GM18868 (cell line): ENCODE measurements at regions not wholly inside any gene's neighbourhood (a gene's known extent, or its start where the extent isn't known, plus 50 kb on each side); places are given as distances from the start of the nearest gene placed in this dataset.
A peak's percentile ranks its signal among the peaks of the same experiment; 100 is the strongest.

Experiments
- ATAC-seq: cut with Tn5 transposase; IDR thresholded peaks from one replicate; pipeline ENCODE4 v1.9.1; 2021; ENCODE audit warnings: mild to moderate bottlenecking, moderate library complexity; ENCODE audit not compliant: unreplicated experiment

DNA sequence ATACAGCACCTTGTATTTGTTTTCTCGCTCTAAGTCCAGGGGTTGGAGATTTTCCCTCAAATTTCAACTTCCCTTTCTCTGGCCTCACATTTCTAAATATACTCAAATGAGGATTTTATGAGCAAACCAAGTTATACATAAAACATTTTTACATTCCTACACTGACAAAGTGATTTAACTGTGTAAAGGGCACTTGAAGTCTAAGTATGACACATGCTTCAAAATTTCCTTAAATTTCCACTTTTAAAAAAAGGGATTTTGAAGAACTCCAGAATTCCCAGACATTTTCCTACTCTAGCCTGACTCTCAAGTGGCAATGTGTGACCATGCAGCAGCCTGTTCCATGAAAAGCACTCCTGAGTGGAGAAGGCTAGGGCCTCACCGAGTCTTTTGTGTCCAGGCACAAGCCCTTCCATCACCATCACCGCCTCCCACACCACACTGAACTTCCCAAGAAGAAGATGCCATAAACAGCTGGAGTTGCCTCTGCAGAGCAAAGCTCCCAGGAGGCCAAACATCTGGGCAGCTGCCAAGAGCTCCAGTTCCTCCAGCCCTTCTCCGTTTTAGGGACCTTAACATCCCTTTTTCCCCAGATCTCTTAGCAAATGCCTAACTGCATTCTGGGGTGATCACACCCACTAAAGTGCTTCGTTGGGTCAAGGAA, 68.9 kb downstream of the NCR2 start:
- ATAC-seq, result no peak

DNA sequence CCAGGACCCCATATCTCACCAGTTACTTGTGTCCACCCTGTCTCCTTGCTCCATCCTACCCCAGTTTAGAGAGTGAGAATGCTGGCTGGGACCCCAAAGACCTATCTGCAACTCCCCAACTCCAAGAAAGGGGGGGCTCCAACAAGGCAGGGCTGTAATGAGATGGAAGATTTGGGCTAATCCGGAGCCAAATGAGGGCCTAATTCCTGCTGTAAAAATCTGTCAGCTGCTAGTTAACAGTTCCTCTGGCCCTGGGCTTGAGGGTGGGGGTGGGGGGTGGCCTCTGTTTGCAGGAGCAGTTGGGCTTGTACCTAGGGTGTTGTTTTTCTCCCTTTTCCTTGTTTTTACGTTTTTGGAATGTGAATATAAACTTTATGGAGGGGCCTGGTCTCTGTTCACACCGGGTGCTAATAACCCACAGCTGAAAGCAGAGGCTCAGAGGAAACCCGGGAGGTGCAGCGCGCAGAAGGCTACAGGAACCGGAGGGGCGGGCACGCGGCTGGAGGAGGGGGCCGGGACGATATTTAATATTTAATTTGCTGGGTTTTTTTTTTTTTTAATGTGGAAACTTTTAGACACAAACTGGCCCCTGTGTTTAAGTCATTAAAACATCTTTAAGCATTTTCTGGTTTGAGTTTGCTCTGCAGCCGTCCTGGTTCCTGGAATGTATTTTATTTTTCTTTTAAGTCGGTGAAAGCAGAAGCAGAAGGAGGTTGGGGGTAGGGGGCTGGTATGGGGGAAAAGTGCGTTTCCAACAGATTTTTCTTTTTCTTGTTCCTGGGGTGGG, 70.7 kb downstream of the NCR2 start:
- no peak for ATAC-seq

DNA sequence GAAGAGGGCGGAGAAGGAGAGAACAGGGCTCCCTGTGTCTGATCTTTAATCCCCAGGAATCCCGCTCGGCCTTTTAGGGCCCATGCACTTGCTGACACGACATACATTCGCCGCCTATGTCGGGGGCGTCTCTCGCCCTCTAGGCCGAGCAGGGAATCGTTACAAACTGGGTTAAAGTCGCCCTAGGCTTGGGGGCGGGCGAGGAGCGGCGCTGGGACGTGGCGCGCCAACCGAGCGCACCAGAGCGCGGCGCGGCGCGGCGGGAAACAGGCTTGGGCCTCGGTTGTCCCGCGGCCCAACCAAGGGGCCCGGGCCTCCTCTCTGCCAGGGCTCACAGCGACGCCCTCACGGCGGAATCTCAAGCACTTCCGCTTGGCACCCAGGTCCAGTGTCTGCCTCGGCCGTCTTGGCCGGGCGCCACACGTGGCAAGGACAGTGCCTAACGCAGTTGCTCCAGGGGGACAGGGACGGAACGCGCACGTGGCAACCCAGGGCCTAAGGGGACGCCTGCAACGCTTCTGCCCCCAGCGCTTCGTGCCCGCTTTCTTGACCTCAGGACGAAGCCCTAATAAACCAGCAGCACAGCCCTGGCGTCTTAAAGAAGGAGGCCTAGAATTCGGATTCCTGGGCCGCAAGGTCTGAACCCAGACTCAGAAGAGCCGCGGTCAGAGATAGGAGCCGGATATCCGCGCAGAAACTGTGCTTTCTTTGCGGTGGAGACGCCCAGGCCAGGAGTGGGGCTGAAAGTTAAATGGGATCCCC, 71.5 kb downstream of the NCR2 start:
- no peak for ATAC-seq

DNA sequence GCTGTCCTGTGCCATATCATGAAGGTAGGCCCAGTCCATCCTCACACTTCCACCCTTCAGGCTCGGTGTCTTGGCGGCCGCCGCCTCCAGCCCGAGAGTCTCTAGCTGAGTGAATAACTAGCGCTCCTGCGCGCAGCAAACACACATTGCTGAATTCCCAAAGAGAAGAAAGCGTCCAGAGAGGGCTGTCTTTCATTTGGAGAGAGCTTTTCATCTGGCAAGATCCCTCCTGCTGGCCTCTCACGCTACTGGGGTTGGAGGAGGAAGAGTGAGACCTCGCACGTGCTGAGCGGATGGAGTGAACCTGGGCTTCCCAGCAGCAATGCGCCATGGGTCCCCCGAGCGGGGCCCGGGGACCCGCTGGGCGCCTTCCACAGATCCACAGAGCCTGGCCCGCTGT, 73.2 kb downstream of the NCR2 start:
- no peak for ATAC-seq

DNA sequence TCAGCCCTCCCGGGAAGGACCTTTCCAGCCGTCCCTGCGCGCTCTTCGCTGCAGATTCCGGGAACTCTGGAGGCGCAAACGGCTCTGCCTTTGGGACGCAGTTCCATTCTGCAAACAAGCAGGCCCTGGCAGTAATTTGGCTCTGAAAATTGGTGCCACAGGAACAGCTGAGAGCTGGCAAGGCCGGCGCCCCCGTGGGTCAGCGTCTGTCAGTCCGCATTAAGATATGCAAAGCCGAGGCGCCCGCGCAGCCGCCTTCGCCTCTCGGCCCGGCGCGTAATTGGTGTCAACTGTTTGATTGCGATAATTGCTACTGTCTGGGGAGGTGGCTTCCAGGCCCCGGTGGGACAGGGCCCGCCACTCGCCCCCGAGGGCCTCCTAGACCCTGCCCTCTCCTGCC, 73.6 kb downstream of the NCR2 start:
- no peak for ATAC-seq

DNA sequence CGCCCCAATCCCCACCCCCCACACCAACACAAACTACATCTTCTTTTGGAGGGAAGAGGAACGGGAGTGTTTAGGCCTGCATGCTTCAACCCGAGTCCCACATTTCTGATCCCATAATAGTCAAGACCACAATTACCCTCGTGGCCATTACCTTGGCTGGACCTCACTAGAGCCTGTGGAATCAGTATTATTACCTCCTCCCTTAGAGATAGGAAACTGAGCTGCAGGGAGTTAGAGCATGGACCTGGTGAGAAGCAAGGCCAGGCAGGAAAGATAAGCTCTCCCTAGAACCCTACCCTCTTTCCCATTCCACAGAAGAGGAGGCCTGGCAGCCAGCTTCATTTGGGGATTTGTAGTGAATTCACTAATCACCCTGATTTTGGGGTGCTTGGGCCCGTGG, 74.1 kb downstream of the NCR2 start:
- ATAC-seq, result no peak

DNA sequence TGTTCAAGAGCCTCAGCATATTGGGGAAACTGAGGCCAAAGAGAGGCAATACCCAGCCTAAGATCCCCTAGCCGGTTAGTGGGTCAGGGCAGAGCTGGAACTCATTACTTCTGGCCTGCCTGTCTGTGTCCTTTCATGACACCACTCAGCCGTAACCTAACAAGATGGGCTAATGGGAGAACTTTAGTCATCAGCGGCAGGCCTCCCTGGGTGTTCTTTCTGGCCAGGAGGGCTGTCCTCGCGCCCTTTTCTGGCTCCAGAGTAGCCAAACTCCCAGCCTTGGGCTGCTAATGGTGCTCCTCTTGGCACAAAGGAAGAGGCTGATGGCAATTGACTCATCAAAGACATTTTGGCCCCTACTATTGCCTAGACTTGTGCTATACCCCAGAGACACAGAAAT, 76.6 kb downstream of the NCR2 start:
- no peak for ATAC-seq

DNA sequence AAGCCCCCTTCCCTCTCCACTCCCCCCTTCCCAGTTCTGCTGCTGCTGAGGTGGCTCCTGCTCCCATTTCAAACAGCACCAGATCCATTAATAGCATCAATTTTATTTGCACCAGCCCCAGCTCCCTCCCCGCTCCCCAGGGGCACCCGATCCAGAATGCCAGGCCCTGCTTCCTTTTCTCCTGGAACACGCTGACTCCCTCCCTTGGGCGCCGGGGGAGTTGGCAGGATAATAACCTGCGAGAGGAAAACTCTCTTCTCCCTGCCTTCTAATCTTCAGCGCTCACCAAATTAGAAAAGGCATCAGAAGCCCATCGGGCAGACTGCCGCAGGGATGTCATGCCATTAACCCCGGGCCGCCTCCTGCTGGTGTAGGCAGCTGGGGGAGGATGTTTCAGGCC, 77.8 kb downstream of the NCR2 start:
- no peak for ATAC-seq

DNA sequence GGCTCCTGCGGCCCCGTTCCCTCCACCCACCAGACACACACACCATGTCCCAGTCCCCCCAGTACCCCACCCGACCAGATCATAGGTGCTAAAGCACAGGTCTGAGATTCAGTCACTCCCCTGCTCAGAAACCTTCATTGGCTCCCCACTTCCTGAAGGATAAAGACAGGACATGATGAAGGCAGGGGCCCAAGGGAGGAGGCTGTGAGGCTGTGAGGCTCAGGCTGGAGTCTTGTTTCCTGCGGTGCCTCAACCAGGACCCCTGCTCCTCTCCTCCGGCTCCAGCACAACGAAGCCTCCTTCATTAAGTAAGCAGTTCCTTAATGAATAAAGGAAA, 81.1 kb downstream of the NCR2 start:
- no peak for ATAC-seq

DNA sequence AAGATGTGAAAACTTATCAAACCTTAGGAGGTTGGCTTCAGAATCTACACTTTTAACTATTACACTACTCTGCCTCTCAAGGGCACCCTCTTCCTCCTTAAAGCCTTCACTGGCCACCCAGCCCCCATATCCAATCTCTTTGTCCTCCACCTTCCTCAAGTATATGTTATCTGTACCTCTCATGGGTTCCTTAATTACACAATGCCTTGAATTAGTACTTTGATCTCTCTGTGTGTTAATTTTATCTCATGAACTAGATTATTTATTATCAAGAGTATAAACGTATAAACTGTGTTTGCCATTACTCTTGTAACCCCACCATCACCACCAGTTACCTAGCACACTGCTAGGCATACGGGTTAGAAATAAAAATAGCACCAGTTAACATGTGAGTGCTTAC, 83.3 kb downstream of the NCR2 start:
- ATAC-seq, result no peak

DNA sequence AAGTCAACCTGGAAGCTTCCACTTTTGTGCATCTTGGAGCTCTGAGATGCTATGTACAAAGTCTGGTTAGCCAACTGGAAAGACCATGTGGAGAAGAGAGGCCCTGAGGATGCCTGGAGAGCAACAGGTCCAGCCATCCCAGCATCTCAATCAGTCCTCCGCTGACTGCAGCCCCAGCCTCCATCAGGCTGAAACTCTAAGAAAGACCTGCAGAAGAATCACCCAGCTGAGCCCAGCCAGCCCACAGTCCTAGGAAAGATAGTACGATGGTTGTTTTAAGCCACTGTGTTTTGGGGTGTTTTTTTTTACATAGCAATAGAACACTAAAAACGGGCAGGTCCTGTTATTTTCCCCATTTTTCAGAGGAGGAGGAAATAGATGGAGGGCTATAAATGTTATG, 84.0 kb downstream of the NCR2 start:
- ATAC-seq, result no peak

DNA sequence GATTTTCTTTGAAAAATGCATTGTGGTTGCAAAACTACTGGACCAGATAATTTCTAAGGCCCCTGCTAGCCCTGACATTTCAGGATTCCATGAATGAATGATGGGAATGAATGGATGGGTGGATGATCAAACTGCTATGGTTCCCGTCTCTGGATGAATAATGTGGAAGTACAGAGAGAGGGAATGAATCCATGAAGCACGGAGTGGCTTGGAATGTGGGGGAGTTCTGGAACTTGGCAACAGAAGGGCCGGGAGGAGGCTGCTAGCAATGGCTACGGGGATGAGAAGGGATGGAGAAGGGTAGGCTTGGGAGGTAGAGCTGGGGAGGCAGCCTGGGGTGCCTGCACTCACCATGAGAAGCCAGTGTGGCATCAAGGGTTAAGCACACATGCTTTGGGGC, 84.8 kb downstream of the NCR2 start:
- no peak for ATAC-seq

DNA sequence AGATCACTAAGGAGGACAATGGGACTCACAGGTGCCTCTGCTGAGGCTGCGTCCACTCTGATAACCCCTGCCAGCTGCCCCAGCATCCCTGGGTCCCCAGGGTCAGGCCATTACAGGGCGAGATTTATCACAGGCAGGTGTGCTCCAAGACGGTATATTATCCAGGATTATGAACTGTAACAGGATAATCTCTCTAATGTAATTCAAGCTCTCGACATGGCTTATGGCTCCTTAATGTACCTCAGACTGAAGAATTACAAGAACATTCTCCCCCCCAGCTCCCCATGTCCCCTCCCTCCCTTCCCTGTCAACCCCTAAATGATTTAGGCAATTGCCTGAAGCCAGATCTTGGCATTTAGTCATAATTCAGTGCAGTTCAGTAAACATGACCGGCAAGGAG, 86.8 kb downstream of the NCR2 start:
- no peak for ATAC-seq

DNA sequence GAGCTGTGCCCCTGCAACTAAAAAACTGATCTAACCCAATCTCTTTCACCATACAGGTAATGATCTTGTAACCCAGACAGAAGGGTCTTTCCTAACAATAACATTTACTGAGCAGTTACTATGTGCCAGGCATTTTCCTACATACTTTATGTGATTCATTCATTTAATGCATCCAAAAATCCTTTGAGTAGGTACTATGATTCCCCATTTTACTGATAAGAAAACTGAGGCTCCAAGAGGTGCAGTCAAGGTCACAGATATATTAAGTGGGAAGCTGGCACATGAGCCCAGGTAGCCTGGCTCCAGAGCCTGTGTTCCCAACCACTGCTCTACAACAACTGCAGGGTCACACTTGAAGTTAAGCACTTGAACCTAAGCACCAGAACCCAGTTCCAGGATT, 87.6 kb downstream of the NCR2 start:
- no peak for ATAC-seq

DNA sequence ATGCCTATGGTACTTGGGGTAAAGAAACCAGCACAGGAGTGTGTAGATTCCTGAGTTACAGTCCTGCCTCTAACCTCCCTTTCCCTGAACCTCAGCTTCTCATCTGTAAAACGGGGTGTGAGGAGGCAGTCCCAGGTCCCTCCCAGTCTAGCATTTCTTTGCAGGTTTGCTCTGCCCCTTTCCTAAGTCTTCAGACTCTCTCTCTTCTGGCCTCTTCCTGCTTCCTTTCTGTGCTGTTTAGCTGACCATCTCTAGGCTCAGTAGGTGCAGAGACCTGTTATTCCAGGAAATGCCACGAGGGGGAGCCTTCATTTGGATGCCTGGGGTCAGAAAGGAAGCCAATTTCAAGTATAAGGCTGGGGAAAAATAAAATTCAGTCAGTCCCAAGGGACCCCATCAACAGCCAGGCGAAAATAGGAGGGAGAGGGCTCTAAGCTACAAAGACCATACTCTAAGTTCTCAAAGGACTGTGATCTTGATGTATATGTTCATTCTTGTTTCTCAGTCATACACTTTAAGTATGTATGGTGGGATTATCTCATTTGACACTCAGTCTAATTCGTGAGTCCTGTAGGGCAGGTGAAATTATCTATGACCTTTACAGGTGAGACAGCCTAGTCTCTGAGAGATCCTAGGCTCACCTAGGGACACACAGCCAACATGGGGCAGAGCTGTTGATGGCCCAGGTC, 89.1 kb downstream of the NCR2 start:
- ATAC-seq, result no peak

DNA sequence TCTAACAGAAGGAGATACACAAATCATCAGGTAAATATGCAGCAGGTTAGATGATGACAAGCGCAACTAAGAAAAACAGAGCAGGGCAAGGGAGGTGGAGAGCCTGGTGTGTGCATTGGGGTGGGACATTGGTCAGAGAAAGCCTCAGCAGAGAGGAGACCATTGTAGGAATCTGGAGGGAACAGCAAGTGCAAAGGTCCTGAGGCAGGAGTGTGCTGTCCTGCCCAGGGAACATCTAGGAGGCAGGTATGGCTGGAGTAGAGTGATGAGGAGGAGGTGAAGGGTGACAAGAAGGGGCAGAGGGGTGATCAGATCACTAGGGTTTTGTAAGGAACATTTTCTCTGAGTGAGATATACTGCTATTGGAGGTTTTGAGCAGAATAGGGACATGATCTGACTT, 90.1 kb downstream of the NCR2 start:
- no peak for ATAC-seq

DNA sequence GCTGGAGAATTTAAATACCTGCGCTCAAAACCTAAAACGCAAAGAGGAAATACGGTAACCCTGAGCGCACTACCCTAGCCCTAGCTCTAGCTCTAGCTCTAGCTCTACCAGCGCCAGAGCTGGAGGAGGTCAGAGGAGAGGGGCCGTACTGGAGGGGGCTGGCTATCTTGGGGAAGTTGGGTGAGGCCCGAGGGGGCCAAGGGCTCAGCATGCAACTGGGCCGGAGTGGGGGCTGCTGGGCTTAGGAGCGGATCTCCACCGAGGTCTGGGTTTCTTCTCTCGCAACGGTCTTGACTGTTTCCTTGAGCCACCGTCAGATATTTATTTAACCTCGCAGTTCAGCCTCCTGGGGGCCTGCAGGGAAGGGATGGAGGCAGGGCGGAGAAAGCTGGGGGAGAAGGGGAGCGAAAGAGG, 91.0 kb downstream of the NCR2 start:
- peak; percentile 21 for ATAC-seq

DNA sequence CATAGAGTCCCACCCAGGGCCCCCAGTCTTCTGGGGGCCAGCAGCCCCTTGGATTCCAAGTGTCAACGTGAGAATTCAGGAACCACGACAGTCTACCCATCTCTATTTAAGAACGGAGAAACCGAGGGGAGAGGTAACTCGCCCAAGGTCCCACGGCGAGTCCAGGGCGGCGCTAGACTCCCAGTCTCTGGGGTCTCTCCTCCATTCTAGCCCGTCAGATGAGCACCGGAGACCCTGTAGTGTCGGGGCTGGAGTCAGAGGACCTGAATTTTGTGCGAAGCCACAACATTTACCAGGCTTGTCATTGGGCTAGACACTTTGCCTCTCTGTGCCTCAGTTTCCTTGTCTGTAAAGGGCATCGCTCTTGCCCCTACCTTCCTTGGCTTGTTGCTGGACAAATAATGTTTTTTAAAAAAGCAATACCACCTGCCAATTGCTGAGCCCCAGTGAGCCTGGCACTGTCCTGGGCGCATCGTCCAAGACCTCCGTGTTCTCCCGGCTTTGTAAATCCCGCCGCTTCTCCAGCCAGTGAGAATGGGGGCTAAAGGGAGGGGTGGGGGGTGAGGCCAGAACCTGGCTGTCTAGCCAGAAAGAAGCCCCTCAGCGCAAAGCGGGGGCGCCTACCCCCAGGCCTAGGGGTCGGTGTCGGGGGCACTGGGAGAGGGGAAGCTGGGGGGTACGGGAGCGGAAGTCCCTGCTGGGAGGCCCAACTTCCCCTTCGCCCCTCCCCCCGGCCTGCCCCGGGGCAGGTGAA, 91.7 kb downstream of the NCR2 start:
- ATAC-seq, result no peak

DNA sequence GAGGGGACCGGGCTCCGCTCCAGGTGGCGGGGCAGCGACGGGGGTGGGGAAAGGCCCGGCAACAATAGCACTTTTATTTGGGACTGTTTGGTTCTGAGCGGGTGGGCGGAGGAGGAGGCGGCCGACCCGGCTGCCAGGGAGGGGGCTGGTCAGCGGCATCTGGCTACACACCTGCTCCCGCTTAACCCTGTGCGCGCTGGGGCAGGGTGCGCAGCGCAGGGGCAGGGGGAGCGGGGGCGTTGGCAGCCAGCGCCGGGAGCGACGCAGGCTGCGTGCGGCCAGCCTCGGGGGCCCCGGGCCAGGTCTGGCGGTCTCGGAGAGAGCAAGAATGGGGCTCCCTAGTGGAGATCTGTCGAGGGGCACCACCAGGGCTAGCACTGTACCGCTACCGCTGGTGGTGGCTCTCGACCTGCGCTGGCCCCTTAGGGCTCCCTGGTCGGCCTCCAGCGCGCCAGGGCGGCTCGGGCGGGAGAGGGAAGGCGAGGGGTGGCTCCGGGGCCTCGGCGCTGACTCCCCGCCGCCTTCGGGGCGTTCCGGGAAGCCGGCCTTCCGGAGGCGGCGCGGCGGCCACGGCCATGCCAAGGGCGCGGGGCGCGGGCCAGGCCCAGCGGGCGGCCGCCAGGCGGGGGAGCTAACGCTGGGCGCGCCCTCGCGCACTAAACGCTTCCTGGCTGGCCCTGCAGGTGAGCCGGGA, 92.4 kb downstream of the NCR2 start:
- ATAC-seq, result peak; percentile 35

DNA sequence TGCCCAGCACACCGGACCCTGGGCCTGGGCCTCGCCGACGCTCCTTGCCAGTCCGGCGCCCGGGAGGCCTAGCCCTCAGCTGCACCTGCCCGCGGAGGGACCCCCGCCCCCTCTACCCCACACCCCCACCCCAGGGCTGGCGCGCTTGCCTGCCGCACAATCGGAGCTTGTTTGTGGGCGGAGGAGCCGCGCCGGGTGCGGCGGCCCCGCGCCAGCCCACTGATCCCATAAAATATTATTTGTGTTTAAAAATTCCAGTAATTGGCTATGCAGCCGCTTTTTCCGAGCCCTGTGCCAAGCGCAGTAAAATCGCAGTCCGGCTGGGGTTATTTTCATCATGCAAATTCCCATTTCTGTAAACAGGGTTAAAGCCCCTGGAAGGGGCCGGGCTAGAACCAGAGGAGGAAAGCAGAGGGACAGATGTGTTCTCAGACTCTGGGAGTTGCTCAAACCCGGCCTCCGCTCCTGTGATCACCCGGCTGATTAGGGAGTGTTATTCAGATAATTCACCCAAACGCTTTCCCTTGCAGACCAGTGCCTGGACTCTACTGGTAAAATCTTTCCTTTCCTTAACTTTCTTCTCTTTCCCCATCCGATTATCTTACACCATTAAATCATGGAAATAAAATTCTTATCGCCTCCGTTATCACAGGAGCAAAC, 93.1 kb downstream of the NCR2 start:
- ATAC-seq, result no peak
